MM.1S (cell line): ENCODE measurements at regions not wholly inside any gene's neighbourhood (a gene's known extent, or its start where the extent isn't known, plus 50 kb on each side); places are given as distances from the start of the nearest gene placed in this dataset.

Source experiments
- CTCF ChIP-seq: fragments of 300-600 bp; sonication (generic); IDR thresholded peaks from 2 replicates; pipeline ENCODE4 v1.5.1; 2016; ENCODE audit warnings: antibody characterized with exemption, low read length, mixed read lengths
- EZH2 ChIP-seq: fragments of 300-600 bp; sonication (generic); optimal IDR thresholded peaks from 2 replicates; pipeline ENCODE3; 2017; ENCODE audit warnings: low read depth, mild to moderate bottlenecking, antibody characterized with exemption, low read length, mixed read lengths
- EZH2phosphoT487 ChIP-seq: fragments of 300-600 bp; sonication (generic); IDR thresholded peaks from 2 replicates; pipeline ENCODE4 v1.6.1; 2018; ENCODE audit warnings: antibody characterized with exemption, low read length

- TF ChIP-seq CTCF (no peak), EZH2 (no peak), EZH2phosphoT487 (no peak)
Observed at GRCh38 chr7:89798599-89798996, 355.7 kb upstream of the STEAP1 start.
